ENCODE measurements at regions not wholly inside any gene's neighbourhood (a gene's known extent, or its start where the extent isn't known, plus 50 kb on each side); places are given as distances from the start of the nearest gene placed in this dataset.

DNA sequence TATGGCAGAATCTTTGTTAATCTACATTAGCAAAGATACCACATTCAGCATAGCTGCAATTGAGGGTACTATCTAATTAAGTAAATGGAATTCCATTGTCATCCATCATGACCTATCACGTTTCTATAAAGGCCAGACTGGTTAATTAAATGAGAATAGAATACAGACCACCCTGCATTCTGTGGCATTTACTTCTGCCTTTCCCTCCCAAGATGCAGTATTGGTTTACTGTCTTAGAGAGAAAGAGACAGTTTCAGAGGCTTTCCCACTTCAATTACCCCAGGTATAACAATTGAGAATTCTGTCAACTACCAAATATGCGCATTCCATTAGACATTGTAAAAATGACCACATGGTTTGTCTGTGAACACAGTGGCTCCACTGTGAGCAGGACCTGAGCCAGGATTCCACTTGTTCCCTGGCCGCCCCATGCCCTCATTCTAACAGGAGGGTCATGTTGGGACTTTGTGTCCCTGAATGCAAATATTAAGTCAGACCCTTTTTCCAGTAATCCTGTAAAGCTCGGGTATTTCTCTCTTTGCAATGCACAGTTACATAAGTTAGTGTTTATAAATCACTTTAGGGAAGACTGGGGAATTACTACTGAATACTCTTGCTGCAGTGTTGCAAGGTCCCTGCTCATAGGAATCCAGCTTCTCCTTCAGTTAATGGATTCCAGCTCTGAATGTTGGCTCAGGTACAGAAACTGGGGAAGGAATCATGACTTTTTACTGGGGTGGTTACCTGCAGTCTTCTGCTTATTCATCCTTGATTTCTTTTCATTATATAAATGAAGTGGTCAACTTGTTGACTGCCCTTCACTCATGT lies 261.0 kb downstream of the PDGFC start:
- no peak overlapping the region for H3K27ac ChIP-seq
- DNase-seq (ENCODE audit: low read depth, low spot score), result no peak

DNA sequence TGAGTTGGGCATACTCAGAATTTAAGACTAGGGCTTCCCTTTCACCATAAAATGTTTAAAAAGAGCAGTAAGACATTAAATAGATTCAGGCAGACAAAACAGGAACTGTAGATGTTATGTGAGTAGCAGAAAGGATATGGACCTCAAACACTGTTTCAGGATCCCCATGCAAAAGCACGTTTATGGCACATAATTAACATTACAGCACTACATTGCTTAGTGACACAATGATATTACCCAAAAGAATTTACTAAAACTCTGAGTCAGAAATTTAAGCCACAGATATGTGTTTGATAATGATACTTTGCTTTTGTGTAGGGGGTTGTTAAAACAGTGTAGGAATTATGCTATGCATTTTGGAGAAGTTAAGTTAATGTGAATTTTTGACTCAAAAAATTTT lies 266.3 kb downstream of the PDGFC start:
- no peak for DNase-seq (ENCODE audit: low read depth, low spot score)
- H3K27ac ChIP-seq, result no peak overlapping the region

DNA sequence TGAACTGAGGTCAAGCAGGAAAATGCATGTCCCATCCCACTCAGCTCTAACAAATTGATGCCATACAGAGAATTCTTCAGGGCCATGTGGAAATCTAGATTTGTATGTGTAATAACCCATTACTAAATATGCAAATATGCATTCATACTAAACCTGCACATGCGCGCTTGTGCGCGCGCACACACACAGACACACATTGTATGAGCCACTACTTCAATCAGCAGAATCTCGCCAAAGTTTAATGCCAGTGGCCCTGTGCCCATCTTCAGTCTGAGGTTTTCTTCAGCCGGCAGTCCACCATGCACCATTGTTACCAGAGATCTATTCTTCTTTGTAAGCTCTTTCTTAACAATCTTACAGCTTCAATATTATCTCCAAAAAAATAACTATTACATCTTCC lies 276.4 kb downstream of the PDGFC start:
- H3K27ac ChIP-seq, result no peak overlapping the region
- no peak for DNase-seq (ENCODE audit: low read depth, low spot score)

DNA sequence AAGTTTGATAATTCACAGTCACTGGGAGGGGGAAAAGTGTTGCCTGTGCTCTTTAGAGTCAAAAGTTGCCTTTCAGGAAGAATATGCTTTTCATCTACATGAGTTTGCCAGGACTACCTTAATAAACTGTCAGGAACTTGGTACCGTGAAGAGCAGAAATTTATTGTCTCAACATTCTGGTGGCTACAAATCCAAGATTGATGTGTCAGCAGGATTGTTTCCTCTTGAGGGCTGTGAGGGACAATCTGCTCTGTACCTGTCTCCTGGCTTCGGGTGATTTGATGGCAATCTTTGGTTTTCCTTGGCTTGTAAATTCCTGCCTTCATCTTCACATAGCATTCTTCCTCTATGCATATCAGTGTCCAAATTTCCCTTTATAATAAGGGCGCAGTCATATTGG lies 277.2 kb downstream of the PDGFC start:
- no peak overlapping the region for H3K27ac ChIP-seq
- DNase-seq (ENCODE audit: low read depth, low spot score), result no peak

DNA sequence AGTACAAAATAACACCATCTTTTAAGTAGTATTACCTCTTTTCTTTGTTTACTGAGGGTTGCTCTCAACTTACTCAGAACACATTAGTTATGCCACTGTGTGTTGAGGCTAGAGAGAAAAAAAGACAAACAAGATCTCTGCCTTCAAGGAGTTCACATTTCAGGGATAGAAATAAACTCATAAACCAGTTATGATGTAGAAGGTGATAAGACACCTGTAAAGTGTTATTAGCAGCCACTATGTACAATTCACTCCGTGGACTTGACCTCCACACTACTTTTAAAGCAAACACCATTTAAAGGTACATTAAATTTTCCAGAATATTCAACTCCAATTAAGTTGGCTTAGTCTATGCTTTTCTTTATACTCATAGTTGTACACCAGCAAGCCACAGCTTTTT lies 278.0 kb downstream of the PDGFC start:
- H3K27ac ChIP-seq, result no peak overlapping the region
- no peak for DNase-seq (ENCODE audit: low read depth, low spot score)

DNA sequence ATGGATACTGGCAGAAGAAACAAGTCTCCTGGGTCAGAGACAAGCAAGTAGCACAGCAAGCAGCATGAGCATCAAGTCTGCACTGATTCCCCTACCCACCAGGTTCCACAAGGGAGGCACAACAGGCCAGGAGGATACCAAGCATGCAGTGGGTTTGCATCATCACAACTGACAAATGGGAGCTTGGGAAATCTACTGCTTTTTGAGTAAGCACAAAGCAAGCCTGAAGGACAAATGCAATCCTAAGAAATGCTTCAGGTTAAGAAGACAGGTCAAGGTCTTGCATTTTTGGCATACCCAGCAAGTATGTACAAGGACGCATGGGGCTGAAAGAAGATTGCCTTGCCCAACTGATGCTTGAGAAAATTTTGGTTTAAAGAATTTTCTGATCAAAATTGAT lies 279.6 kb downstream of the PDGFC start:
- DNase-seq (ENCODE audit: low read depth, low spot score), result no peak
- no peak overlapping the region for H3K27ac ChIP-seq

DNA sequence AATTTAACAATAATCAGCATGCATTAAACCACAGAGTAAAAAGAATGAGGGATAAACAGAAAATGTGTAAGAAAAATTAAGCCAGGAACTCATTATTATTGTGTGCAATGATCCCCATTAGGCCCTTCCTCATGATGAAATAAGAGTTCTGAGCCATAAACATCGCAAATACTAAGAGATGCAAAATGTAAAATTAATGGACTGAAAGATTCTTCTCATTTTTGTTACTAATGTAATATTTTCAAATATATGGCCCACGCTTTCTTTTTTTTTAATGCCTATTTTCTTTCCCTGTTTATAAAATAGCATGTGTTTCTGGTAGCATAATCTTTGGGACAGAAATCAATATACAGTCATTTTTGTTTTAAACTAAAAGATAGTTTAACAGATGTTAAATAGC lies 281.0 kb downstream of the PDGFC start:
- no peak for DNase-seq (ENCODE audit: low read depth, low spot score)
- H3K27ac ChIP-seq, result no peak overlapping the region

DNA sequence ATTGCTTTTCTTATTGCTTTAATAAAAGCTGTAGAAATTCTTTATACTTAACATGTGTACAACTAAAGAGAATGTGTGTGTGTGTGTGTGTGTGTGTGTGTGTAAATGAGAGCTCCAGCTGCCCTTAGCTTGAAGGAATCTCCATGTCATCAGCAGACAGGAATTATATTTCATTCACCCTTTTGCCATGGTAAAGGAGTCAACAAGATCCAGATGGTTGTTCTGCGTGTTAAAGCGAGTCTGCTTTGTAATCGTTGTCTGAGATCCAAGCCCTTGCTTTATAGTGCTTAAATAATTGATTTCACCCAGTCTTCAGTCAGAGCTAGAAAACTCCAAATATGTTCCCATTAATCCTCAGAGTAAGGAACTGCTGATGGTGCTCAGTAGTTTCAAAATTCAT lies 285.5 kb downstream of the PDGFC start:
- peak overlapping the region; percentile 26 for H3K27ac ChIP-seq
- peak; percentile 46 for DNase-seq (ENCODE audit: low read depth, low spot score)

DNA sequence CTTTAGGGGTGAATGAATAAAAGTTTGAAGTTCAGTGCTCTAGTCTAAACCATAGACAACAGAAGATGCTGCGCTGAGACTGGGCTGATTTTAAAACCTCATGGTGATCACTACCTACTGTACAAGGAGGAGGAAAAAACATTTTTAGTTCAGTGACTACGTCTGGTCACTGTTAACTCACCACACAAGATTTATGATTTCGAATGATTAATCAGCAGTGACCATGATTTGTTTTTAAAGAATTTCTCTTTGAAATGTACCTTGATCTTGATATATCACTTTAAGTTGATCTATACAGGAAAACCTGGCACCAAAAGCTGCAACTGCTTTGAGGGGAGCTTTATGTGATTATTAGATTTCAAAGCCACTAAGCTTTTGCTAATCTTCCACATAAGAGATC lies 286.3 kb downstream of the PDGFC start:
- no peak for DNase-seq (ENCODE audit: low read depth, low spot score)
- H3K27ac ChIP-seq, result no peak overlapping the region

DNA sequence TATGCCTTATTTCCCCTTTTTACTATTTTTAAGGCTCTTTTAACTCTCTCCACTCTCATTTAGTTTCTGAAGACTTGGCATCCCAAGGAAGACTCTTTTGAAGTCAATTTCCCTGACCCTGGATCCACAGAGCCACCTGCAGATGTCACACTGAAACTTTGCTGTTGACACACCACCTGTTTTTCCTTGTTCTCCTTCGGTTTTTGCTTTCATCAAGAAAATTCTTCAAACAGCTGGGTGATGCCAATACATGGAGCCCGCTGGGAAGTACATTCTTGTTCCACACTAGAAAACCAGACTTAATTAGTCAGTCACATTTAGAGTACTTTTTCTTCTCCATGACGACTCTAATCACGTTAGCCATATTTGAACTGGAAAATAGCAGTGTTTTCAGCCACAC lies 293.9 kb downstream of the PDGFC start:
- DNase-seq (ENCODE audit: low read depth, low spot score), result no peak
- H3K27ac ChIP-seq, result no peak overlapping the region

DNA sequence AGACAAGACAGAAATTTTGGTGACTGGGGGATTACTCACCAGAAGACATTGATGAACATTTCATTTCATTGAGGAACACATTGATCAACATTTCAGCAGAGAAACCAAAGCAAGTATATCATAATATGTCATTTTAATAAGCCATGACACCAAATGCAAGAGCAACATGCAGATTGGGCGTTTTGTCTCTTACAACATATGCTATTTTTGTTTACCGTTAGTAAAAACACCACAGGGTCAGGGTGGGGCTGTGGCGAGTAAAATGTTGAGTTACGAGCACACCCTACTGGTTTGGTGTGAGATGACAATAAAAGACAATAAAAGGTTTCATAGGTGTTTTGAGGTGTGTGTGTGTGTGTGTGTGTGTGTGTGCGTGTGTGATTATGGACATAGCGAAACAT lies 294.5 kb downstream of the PDGFC start:
- DNase-seq (ENCODE audit: low read depth, low spot score), result no peak
- no peak overlapping the region for H3K27ac ChIP-seq

DNA sequence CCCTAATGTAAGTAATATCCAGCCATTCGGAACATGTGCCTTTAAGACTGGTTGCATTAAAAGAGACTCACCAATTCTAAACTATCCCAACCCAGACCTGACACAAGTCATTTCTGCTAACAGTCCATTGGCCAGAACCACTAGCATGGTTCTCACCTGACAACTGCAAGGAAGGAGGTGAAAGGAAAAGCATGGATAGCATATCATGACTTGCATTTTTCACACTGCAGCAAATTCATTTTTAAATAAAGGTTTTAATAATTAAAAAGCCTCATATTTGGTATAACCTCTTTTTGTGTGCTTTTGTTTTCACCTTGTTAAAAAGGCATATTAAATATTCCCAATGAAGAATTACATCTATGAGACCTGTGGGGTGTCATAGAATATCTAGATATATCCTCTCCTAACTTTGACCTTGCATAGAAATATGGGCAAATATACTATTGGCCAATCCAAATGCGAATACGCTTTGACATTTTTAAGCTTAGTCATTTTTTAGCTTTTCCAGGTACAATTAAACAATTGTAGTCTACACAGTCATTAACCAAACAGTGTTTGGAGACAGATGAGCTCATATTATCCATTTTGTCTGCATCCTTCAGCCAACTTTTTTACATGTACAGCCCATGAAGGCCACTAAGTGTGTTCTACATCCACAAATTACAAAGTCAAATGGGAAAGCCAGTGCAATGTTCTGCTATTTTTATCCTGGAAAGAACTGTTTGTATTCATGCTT lies 295.3 kb downstream of the PDGFC start:
- H3K27ac ChIP-seq, result no peak overlapping the region
- no peak for DNase-seq (ENCODE audit: low read depth, low spot score)

DNA sequence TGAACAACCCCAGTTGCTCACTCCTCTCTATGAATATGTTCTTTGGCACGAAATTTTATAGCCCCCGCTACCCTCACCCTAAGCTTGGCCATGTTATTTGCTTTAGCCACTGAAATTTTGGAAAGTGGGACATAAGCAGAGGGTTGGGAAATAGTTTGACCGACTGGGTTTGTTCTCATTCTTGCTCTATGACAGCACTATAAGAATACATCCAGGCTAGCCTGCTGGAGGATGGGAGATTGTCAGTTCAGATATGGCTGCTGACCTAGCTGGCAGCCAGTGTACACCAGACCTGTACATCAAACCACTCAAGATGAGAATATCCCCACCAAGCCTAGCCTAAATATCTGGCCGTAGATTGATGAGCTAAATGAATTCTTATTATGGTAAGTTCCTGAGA lies 298.1 kb downstream of the PDGFC start:
- H3K27ac ChIP-seq, result no peak overlapping the region
- no peak for DNase-seq (ENCODE audit: low read depth, low spot score)

DNA sequence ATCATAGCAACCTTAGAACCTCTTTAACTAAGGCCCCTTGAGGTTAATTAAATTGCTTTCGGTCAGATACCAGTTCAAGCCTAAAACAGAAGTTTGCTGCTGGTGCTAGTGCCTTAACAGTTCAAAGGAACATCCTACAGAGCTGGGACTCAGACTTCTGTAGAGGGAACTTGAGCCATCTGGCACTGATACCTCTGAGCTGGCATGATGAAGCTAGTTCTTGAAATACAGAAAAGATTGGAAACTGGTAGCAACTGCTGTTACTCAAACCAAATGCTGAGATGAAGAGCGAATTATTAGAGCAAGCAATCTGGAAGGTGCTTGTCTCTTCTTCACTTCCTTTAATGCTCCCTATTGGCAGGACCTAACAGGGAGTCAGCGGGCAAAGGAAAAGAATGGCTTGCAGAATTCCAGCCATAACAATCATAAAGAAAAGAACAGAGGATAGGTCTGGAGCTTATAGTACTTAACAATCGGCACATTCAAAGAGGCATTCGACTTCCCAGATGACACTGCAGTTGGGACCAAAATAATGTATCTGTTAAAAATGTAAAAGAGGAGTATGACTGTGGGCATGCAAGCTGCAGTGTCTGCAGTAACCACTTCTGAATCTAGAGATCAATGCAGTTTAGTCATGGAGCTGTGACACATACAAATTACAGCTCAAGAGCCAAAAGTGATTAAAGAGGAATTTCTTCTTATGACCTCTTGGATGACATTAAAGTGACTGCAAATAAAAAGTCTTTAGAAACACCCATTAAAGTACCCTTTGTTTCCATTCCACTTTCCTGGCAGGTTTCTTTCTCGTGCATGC lies 298.9 kb downstream of the PDGFC start:
- no peak for DNase-seq (ENCODE audit: low read depth, low spot score)
- no peak overlapping the region for H3K27ac ChIP-seq

DNA sequence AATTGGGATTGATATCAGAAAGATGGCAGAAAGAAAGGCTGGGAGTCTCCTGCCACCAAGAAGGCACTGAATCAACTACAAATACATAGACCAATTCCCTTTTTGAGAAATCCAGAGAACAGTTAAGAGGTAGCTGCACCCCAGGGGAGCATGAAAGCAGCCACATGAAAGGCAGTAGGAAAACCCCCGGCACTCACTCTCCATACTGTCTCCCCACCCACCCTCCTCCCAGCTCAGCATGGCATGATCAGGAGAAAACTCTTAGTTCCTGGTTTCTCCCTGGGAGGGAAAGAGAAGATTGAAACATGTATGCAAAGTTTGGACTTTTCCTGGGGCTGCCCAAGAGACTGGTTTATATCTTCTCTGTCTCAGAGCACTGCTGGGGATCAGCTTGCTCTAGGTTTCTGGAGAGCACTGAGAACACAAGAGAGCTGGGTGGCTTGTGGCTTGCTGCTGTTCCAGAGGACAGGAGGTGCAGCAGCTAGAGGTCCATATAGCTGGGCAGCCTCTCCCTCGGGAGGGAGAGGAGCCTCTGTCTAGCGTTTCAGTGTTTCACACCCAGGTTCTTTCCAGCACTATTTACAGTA lies 305.7 kb downstream of the PDGFC start:
- DNase-seq (ENCODE audit: low read depth, low spot score), result no peak
- H3K27ac ChIP-seq, result no peak overlapping the region

DNA sequence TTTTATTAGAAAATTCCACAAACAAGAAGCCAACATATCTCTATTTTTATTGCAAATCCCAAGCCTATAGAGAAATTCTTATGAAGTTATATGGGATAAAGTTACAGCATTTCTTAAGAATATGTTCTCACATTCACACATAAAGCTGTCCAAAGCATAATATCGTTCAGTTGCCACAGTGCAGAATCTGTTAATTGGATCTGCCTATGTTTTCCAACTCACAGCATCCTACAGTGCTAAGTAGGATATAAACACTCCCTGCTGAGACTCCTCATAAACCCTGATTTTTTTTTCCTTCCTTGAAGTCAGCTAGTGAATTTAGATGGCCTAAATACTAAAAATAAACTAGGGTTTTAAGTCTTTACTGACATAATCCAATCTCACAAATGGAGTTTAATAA lies 307.9 kb downstream of the PDGFC start:
- no peak for DNase-seq (ENCODE audit: low read depth, low spot score)
- H3K27ac ChIP-seq, result no peak overlapping the region

DNA sequence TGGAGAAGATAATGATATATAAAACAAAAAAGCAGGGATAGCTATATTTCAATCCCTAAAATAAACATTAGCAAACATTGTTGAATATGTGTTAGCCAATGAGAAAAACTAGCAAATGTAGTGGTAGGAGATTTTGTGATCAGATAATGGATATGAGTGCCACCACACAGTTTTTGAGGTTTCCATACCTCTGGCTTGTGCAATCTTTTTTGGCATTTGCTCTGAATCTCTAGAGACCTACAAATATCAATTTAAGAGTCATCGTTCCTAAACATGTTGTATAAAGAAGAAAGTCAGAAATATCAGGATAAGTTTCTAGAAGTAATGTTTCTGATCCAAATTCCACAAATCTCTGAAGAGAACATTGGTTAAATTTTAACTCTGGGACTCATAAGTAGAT lies 308.7 kb downstream of the PDGFC start:
- H3K27ac ChIP-seq, result no peak overlapping the region
- DNase-seq (ENCODE audit: low read depth, low spot score), result no peak

DNA sequence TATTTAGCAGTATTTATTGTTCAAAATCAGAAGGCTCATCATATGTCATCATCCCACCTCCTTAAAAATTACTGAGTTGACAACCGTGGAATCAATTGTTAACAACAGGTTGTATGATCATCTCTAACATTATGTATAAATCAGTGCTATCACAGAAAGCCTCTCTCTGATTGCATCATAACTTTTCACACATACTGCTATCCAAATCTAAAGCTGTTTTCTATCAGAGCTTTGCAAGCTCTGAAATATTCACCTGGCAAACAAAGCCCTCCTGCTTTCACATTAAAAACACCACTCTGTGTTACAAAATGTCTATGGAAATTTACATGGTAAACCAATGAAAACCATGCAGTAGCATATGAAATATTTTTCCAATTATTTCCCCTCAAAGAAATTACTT lies 310.0 kb downstream of the PDGFC start:
- no peak for DNase-seq (ENCODE audit: low read depth, low spot score)
- no peak overlapping the region for H3K27ac ChIP-seq

DNA sequence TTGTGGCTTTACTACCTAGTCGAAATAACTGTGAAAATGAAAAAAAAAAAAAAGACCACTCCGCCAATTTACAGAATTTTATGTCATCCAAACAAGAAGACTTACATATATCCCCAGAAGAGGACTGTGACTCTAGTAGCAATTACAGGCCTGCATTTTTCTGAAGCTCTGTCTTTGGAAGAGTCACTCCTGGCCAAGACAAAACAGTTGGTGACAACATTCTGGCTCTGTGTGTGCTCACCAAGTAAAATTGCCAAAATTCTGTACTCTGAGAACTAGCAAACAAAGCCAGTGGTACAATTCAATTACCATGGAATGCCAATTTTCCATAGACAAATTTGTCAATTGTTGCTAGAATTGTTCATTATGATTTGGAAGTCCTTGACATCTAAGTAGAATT lies 311.1 kb downstream of the PDGFC start:
- no peak for DNase-seq (ENCODE audit: low read depth, low spot score)

DNA sequence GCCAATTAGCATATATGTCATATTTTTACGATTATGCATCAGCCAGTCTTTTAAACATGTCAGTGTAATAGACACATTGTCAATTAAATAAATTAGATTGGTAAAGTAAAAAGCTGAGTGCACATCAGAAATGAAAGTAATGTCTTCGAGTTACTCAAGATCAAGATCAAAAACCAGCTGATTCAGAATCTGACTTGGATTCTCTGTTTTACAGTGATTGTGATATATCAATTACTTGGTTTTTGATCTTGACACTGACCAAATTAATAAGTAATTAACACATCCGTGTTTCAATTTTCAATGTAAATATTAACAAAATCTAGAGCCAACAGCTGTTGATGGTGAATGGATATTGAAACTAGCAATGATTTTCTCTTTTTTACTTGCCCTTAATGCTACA lies 311.6 kb downstream of the PDGFC start:
- H3K27ac ChIP-seq, result no peak overlapping the region
- no peak for DNase-seq (ENCODE audit: low read depth, low spot score)

More for the DNA sequence above, 311.1 kb downstream of the PDGFC start:
- no peak overlapping the region for H3K27ac ChIP-seq

DNA sequence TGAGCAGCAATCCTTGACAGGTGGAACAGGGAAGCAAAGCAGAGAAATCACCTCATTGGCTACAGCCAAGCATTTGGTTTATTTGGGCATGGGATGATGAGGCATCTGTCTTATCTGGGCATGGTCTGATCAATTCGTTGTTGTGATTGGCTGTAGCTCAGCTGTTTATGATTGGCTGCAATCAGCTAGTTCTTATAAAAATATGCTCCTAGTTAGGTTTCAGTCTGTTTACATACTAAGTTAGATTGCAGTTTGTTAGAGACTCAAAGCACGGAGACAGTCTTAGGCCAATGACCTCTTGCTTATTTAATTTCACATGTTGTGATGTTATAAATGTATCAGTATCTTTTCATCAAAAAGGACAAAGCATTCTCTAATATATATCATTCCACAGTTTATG lies 312.0 kb downstream of the PDGFC start:
- H3K27ac ChIP-seq, result no peak overlapping the region

More for the DNA sequence above, 312.0 kb downstream of the PDGFC start:
- DNase-seq (ENCODE audit: low read depth, low spot score), result no peak
